ENCODE measurements at regions not wholly inside any gene's neighbourhood (a gene's known extent, or its start where the extent isn't known, plus 50 kb on each side); places are given as distances from the start of the nearest gene placed in this dataset.

DNA sequence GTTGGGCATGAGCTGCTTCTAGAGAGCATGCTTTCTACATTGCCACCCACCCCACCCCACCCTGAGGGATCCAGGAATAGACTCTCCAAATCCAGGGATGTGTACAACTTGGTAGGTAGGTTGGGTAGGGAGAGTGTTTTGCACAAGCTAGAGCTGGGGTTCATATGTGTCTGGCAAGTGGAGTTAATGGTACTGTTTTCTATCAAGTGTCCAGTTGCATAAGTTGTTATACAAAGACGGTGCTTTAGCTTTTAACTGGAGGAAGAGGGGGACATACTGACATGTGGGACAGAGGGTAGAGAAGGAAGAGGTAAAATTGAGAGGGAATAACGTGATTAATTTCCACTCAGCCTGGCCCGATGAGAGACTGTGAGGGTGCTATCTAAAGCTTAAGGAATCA is 51.0 kb upstream of the TNC start:
- H3K36me3 Mint-ChIP-seq = no peaks in the 10 kb centered on the region
- H3K4me1 Mint-ChIP-seq = peaks cover 11% of the 10 kb centered on the region
- no peak overlapping the region for H3K27ac Mint-ChIP-seq
- H3K27me3 Mint-ChIP-seq (ENCODE audit: low read depth) = no peaks in the 10 kb centered on the region
- no peak for DNase-seq (ENCODE audit: low spot score in 2 of 2, unreplicated experiment in 2 of 2)
- H3K4me3 Mint-ChIP-seq = no peak overlapping the region
- peaks cover 10% of the 10 kb centered on the region for H3K9me3 Mint-ChIP-seq
- TF ChIP-seq, protein P1, sequence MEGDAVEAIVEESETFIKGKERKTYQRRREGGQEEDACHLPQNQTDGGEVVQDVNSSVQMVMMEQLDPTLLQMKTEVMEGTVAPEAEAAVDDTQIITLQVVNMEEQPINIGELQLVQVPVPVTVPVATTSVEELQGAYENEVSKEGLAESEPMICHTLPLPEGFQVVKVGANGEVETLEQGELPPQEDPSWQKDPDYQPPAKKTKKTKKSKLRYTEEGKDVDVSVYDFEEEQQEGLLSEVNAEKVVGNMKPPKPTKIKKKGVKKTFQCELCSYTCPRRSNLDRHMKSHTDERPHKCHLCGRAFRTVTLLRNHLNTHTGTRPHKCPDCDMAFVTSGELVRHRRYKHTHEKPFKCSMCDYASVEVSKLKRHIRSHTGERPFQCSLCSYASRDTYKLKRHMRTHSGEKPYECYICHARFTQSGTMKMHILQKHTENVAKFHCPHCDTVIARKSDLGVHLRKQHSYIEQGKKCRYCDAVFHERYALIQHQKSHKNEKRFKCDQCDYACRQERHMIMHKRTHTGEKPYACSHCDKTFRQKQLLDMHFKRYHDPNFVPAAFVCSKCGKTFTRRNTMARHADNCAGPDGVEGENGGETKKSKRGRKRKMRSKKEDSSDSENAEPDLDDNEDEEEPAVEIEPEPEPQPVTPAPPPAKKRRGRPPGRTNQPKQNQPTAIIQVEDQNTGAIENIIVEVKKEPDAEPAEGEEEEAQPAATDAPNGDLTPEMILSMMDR (IDR thresholded peaks at IDR 0.05; ENCODE audit: unreplicated experiment) = no peak

- Mint-ChIP-seq H3K4me1 (peaks cover 3% of the 10 kb centered on the region), H3K27me3 (ENCODE audit: low read depth) (no peaks in the 10 kb centered on the region), H3K27ac (no peak overlapping the region), H3K9me3 (peaks cover 7% of the 10 kb centered on the region), H3K36me3 (no peaks in the 10 kb centered on the region), H3K4me3 (no peak overlapping the region)
- DNase-seq (ENCODE audit: low spot score in 2 of 2, unreplicated experiment in 2 of 2) = no peak
- TF ChIP-seq, protein P1 (IDR thresholded peaks at IDR 0.05; ENCODE audit: unreplicated experiment) = no peak
These were observed 52.6 kb upstream of the TNC start for GRCh38 chr9:115170358-115171073.

DNA sequence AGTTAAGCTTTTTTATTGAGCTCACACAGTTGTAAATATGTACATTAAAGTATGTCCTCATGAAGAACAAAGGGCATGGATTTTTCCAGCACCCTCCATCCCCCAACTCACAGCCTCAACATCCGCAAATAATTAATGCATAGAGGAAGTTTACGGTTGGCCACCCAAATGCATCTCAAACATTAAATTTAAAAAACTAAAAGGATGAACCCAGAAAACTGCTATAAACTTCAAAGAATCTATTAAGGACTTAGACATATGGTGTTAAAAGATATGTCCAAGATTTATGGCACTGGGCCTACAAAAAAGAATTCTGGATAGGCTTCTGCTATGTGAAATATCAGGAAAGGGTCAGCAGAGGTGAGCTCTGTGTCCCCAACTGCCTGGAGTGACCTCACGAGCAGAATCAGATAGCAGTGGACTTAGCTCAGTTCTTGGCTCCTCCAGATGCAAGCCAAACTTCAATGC is 54.0 kb upstream of the TNC start:
- DNase-seq (ENCODE audit: low spot score in 2 of 2, unreplicated experiment in 2 of 2) = no peak
- TF ChIP-seq, protein P1 (IDR thresholded peaks at IDR 0.05; ENCODE audit: unreplicated experiment) = no peak
- H3K4me1 Mint-ChIP-seq = peaks cover 3% of the 10 kb centered on the region
- no peaks in the 10 kb centered on the region for H3K9me3 Mint-ChIP-seq
- no peak overlapping the region for H3K27ac Mint-ChIP-seq
- no peaks in the 10 kb centered on the region for H3K36me3 Mint-ChIP-seq
- H3K4me3 Mint-ChIP-seq = no peak overlapping the region
- H3K27me3 Mint-ChIP-seq (ENCODE audit: low read depth) = no peaks in the 10 kb centered on the region

GRCh38 chr9:115182264-115182663 is 64.3 kb upstream of the TNC start:
- no peaks in the 10 kb centered on the region for H3K27me3 Mint-ChIP-seq (ENCODE audit: low read depth)
- no peaks in the 10 kb centered on the region for H3K36me3 Mint-ChIP-seq
- H3K9me3 Mint-ChIP-seq = no peaks in the 10 kb centered on the region
- H3K4me3 Mint-ChIP-seq = no peak overlapping the region
- TF ChIP-seq, protein P1 (IDR thresholded peaks at IDR 0.05; ENCODE audit: unreplicated experiment) = no peak
- peaks cover 15% of the 10 kb centered on the region for H3K4me1 Mint-ChIP-seq
- no peak overlapping the region for H3K27ac Mint-ChIP-seq
- no peak for DNase-seq (ENCODE audit: low spot score in 2 of 2, unreplicated experiment in 2 of 2)

DNA sequence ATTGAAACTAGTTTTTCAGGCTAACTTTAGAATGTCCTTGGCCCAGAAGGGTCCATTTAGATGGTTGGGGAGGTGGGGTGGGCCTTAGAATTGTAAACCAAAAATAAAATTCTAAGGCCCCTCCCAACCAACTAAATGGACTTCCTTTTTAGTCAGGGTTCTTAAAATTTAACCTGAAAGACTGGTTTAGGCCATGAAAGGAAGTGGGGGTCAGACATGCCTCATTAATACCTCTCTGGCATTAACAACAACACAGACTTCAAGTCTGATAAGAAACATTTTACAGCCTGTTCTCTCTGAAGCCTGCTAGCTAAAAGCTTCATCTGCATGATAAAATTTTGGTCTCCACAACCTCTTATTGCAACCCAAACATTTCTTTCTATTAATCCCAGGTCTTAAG is 65.5 kb upstream of the TNC start:
- H3K27ac Mint-ChIP-seq = no peak overlapping the region
- no peak overlapping the region for H3K4me3 Mint-ChIP-seq
- H3K9me3 Mint-ChIP-seq = no peaks in the 10 kb centered on the region
- TF ChIP-seq, protein P1 (IDR thresholded peaks at IDR 0.05; ENCODE audit: unreplicated experiment) = no peak
- no peaks in the 10 kb centered on the region for H3K27me3 Mint-ChIP-seq (ENCODE audit: low read depth)
- DNase-seq (ENCODE audit: low spot score in 2 of 2, unreplicated experiment in 2 of 2) = no peak
- no peaks in the 10 kb centered on the region for H3K36me3 Mint-ChIP-seq
- H3K4me1 Mint-ChIP-seq = peaks cover 15% of the 10 kb centered on the region

Measured in mesothelial cell of epicardium (in vitro differentiated cells).